ENCODE measurements at regions not wholly inside any gene's neighbourhood (a gene's known extent, or its start where the extent isn't known, plus 50 kb on each side); places are given as distances from the start of the nearest gene placed in this dataset.

- TF ChIP-seq PRDM15 (CRISPR knock-in tag; IDR thresholded peaks at IDR 0.05) (no peak), ELF4 (CRISPR knock-in tag; IDR thresholded peaks at IDR 0.05; ENCODE audit: low read depth) (no peak), FOXJ3 (CRISPR knock-in tag; IDR thresholded peaks at IDR 0.05; ENCODE audit: borderline replicate concordance) (no peak), NFYB (CRISPR knock-in tag; conservative IDR thresholded peaks at IDR 0.05; ENCODE audit: low read depth) (no peak), CBFB (CRISPR knock-in tag; IDR thresholded peaks at IDR 0.05; ENCODE audit: low read depth) (no peak), ZNF396 (CRISPR knock-in tag; IDR thresholded peaks at IDR 0.05; ENCODE audit: borderline replicate concordance) (no peak), ZNF416 (CRISPR knock-in tag; IDR thresholded peaks at IDR 0.05) (no peak), FOXP1 (CRISPR knock-in tag; IDR thresholded peaks at IDR 0.05; ENCODE audit: borderline replicate concordance) (no peak), ARID4B (CRISPR knock-in tag; IDR thresholded peaks at IDR 0.05; ENCODE audit: borderline replicate concordance) (no peak), KAT7 (CRISPR knock-in tag; IDR thresholded peaks at IDR 0.05; ENCODE audit: borderline replicate concordance) (no peak), RELA (CRISPR knock-in tag; IDR thresholded peaks at IDR 0.05; ENCODE audit: borderline replicate concordance) (no peak), ZNF121 (CRISPR knock-in tag; IDR thresholded peaks at IDR 0.05) (no peak), E2F4 (CRISPR knock-in tag; IDR thresholded peaks at IDR 0.05; ENCODE audit: borderline replicate concordance, low read depth) (no peak), ZBTB21 (CRISPR knock-in tag; IDR thresholded peaks at IDR 0.05; ENCODE audit: borderline replicate concordance) (no peak)
These were observed 91.1 kb upstream of the CD180 start (continued) for GRCh38 chr5:67287510-67288268.

- Mint-ChIP-seq H3K27ac (no peak overlapping the region), H3K9me3 (no peaks in the 10 kb centered on the region), H3K4me3 (no peak overlapping the region), H3K4me1 (peaks cover 11% of the 10 kb centered on the region; the same call in 1 of the 2 replicates), H3K27me3 (ENCODE audit: low read depth) (no peaks in the 10 kb centered on the region; the same call in 1 of the 2 replicates), H3K36me3 (no peaks in the 10 kb centered on the region)
- CTCF ChIA-PET = no interaction called here
- POLR2A ChIA-PET = no interaction called here
- no peak for TF ChIP-seq CTCF (IDR thresholded peaks at IDR 0.05)
- ATAC-seq (no peak), DNase-seq (ENCODE audit: low spot score) (no peak)
These were observed 89.4 kb upstream of the CD180 start for GRCh38 chr5:67286006-67286405.

Measured in WTC11 (cell line).